Medulla oblongata (tissue), 1 donor: ENCODE measurements at regions not wholly inside any gene's neighbourhood (a gene's known extent, or its start where the extent isn't known, plus 50 kb on each side); places are given as distances from the start of the nearest gene placed in this dataset.
A peak's percentile ranks its signal among the peaks of the same experiment; 100 is the strongest.

ENCODE experiments used
- DNase-seq: peaks from one replicate; pipeline ENCODE4 v3.0.0-alpha.2; 2015; ENCODE audit errors: extremely low spot score

DNA sequence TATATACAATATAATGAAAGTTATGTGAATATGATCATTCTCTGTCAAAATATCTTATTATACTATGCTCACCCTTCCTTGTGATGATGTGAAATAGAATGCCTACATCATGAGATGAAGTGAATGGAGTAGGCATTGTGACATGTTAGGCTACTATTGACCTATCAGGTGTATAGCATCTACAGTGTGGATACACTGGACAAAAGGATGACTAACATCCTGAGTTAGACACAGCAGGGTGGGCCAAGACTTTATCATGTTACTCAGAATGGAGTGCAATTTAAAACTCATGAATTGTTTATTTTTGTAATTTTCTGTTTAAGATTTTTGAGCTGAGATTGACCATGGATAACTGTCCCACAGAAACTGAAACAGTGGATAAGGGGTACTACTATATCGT, 53.4 kb upstream of the NAV3 start:
- DNase-seq, result no peak

DNA sequence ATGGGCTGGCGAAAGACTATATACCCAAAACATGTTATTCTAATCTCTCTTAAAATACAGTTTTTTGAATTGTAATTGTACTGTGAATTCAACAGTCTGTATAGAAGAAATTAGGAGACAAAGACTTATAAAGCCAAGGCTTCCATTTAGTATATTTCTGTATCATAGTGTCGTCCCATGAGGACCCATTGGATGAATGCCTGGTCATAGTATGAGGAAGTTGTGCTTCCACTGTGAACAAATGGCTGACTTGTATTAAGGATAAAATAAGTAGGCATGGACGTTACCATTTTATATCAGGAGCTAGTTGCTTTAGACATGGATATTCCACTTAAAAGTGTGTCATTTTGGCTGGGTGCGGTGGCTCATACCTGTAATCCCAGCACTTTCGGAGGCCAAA, 55.9 kb upstream of the NAV3 start:
- DNase-seq, result no peak

DNA sequence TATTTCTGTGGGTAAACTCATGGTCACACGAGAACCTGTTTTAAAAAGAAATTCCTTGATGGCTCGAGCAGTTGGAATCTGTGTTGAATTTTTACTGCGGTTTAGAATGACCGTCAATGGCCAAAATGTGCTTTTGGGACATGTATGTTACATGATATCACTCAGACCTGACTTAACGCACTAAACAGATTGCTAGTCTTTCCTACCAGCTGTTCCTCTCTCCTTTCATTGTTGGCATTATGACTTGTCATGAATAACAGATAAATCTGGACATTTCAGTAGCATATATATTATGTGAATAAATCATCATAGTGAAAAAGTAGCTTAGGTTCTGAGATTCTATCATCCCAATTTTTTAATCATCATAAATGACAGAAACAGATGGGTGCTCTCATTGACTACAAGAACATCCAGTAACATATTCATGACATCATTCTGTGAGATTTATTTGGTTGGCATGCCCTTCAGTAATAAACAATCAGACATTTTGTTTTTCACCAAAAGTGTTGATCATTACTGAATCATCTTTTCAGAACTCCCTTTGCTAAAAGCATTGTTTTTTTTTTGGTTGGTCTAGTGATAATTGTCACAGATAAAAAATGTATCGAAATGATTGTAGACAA, 57.9 kb upstream of the NAV3 start:
- no peak for DNase-seq

- no peak for DNase-seq
Observed at GRCh38 chr12:77768558-77768957, 62.1 kb upstream of the NAV3 start.

GRCh38 chr12:77767756-77768343, 62.8 kb upstream of the NAV3 start:
- DNase-seq, result no peak

DNA sequence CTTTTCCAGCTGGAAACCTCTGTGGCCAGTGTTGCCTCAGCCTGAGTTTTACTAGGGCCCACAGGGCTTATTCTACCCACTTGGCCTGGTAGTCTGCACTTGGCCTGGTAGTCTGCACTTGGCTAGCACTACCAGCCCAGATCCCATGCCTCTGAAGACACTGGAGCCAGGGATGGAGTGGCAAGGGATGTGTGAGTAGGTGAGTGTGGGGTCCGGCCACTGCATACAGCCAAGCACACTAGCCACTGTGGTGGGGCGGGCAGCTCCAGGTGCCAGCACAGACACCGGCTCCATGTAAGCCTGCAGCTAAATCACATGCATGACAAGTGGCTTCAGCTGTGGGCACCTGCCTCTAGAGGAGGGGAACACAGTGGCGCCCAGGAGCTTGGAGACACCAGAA, 63.4 kb upstream of the NAV3 start:
- no peak for DNase-seq

GRCh38 chr12:77766224-77766623, 64.5 kb upstream of the NAV3 start:
- peak; percentile 11 for DNase-seq

DNA sequence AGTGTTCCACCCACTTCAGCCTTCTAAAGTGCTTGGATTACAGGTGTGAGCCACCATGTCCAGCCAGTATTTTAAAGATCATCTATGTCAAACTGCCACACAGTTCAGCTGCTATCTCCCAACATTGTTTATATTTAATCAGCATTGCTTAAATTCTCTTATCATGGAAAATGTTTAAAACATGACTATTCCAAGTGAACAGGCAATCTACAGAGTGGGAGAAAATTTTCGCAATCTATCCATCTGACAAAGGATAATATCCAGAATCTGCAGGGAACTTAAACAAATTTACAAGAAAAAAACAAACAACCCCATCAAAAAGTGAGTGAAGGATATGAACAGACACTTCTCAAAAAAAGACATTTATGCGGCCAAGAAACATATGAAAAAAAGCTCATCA, 69.4 kb upstream of the NAV3 start:
- no peak for DNase-seq

GRCh38 chr12:77760271-77761025, 70.2 kb upstream of the NAV3 start:
- DNase-seq, result no peak

GRCh38 chr12:77754086-77754485, 76.6 kb upstream of the NAV3 start:
- DNase-seq, result no peak

DNA sequence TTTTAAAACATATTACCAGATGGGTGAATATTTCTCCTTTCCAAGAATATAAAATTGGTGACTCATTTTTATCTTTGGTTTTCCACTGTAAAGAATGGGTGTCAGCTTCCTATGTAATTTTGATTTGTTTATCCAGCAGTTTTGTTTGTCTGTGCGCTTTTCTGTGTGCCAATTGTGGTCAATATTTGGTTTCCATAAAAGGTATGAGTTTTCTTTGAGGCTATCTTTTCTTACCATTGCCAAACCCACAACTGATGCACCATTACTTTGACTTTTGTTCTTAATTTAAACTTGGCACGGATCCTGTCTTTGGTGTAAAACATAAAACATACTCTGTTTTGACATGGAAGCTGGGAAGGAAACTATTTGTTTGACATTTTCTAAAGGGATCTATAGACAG, 78.8 kb upstream of the NAV3 start:
- no peak for DNase-seq

DNA sequence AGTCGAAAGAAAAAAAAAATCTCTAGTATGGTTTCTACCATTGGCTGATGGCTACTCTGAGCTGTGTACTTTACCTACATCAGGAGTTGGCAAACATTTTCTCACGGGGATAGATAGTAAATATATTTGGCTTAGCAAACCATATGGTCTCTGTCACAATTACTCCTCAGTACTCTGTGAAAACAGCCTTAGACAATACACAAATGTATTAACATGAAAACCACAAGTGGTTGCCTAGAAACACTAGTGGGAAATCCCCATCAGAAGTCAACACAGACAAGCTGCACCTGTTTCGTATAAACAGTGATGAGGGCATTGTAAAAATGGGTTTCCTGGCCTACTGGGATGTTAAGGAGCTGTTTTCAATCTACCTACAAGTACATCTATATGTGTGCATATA, 84.6 kb upstream of the NAV3 start:
- no peak for DNase-seq

GRCh38 chr12:77745624-77746023, 85.1 kb upstream of the NAV3 start:
- DNase-seq, result no peak

- DNase-seq, result no peak
Observed at GRCh38 chr12:77742631-77743030, 88.1 kb upstream of the NAV3 start.

GRCh38 chr12:77741974-77742517, 88.6 kb upstream of the NAV3 start:
- no peak for DNase-seq

- DNase-seq, result no peak
Observed at GRCh38 chr12:77736219-77736965, 94.3 kb upstream of the NAV3 start.

DNA sequence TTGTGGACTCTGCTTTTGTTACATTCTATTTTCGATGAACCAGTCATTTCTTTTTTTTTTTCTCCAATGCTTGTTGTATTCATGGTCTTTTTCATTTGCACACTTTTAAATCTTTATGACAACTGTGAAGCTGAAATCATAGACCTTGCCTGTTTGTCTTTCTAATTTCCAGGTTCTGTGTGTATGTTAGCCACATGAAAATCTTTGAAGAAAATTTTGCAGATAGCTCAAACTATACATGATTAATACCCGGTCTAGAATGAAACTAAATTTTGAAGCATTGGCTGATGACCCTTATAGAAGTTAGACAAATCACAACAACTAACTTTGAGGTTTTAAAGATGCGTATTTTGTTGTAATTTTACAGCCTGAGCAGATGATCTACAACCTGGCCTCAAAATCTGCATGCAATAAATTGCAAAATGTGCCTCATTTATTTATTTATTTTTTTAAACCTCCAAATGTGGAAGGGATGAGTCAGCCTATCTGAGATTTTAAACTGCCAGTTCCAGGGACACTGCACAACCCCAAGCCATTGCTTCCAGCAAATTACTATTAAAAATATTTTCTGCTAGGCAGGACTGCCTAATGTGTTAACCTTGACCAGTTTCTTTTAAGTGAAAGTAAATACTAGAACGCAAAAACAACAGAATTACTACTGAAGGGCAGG, 96.3 kb upstream of the NAV3 start:
- no peak for DNase-seq

GRCh38 chr12:77728018-77728417, 102.7 kb upstream of the NAV3 start:
- no peak for DNase-seq

DNA sequence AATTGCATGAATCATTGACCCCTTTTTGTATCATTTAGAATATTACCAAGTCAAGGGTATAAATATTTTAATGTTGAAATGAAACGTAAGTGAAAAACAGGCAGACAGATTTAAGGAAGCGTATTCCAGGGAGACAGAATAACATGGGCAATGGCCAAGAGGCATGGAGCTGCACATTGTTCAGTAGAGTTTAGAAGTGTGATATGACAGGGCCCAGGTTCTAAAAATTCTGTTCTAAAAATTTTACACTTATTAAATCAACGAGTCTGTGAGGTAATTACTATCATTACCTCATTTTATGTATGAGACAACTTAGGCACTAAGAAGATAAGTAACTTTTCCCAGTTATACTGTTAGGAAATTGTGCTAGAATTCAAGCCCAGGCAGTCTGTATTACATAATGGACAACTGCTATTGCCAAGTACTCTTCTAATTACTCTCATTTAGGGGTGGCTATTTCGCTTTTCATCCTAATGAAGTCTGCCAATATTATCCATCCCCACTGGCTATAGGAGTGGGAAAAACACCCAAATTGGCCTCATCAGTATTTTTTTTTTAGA, 103.2 kb upstream of the NAV3 start:
- DNase-seq, result no peak

GRCh38 chr12:77725611-77726010, 105.1 kb upstream of the NAV3 start:
- DNase-seq, result no peak

DNA sequence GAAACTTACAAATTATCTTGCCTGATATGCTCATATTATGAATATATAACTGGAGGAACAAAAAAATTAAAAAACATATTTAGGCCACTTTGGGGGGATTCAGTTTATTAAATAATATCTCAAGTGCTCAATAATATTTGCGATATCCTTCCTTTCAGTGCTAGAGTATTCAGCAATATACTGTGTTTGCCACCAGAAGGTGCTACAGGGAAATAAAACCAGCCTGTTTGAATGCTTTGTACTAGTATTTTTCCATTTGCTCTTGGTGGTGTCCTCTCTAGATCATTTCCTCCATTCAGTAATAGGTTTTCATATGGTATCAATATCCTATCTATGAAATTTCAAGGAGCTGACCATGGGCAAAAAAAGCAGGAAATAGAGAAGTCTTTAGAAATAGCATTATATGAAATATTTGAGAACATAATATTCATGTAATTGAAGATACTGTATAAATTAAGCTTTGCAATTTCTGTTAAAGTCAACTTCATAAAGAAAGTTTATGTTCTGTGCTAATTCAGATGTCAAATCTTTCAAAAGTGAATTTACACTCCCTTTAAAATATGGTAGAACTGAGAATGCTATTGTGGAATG, 106.2 kb upstream of the NAV3 start:
- peak; percentile 43 for DNase-seq
